ENCODE measurements at regions not wholly inside any gene's neighbourhood (a gene's known extent, or its start where the extent isn't known, plus 50 kb on each side); places are given as distances from the start of the nearest gene placed in this dataset.

- TF ChIP-seq USF2 (IDR thresholded peaks at IDR 0.05; ENCODE audit: low read depth, low read length) (no peak), MAZ (IDR thresholded peaks at IDR 0.05; ENCODE audit: borderline replicate concordance, low read depth, low read length) (no peak), POLR2A (IDR thresholded peaks at IDR 0.05; ENCODE audit: low read depth, low read length) (no peak), NFE2L2 (IDR thresholded peaks at IDR 0.05; ENCODE audit: low read depth, low read length) (peak; percentile 78), MXI1 (IDR thresholded peaks at IDR 0.05; ENCODE audit: borderline replicate concordance, low read depth, low read length) (no peak), CHD1 (IDR thresholded peaks at IDR 0.05; ENCODE audit: low read depth, low read length) (no peak)
- Histone ChIP-seq H2BK20ac (ENCODE audit: low read depth, low read length) (no peak overlapping the region), H3K4me1 (ENCODE audit: control insufficient read depth, insufficient read depth, low read length) (no peaks in the 10 kb centered on the region), H3K23ac (ENCODE audit: low read depth, low read length) (no peak overlapping the region), H3K9me3 (ENCODE audit: control insufficient read depth, insufficient read depth, low read length) (no peaks in the 10 kb centered on the region), H4K5ac (ENCODE audit: low read depth, low read length) (no peak overlapping the region), H2BK5ac (ENCODE audit: low read depth, low read length, poor library complexity, severe bottlenecking) (no peak overlapping the region), H3K4ac (ENCODE audit: low read depth, low read length) (no peak overlapping the region), H4K20me1 (ENCODE audit: insufficient read depth, low read length) (no peaks in the 10 kb centered on the region), H3K36me3 (ENCODE audit: control insufficient read depth, insufficient read depth, low read length) (no peaks in the 10 kb centered on the region), H2AK5ac (ENCODE audit: low read depth, low read length) (no peak overlapping the region), H2BK15ac (ENCODE audit: low read depth, low read length) (no peak overlapping the region), H3K27ac (ENCODE audit: insufficient read depth, low read length) (no peak overlapping the region), H3K9me1 (ENCODE audit: insufficient read depth, low read length) (no peaks in the 10 kb centered on the region), H3K27me3 (ENCODE audit: control insufficient read depth, insufficient read depth, low read length) (no peaks in the 10 kb centered on the region), H2BK120ac (ENCODE audit: low read depth, low read length) (no peak overlapping the region), H3K14ac (replicated peaks; ENCODE audit: low read depth, low read length) (no peak overlapping the region), H2AFZ (replicated peaks; ENCODE audit: low read length, poor library complexity) (no peak overlapping the region), H4K8ac (ENCODE audit: low read depth in 2 of 2, low read length in 2 of 2) (no peak overlapping the region), H2AK9ac (replicated peaks; ENCODE audit: low read depth, low read length, poor library complexity) (no peak overlapping the region), H4K91ac (ENCODE audit: insufficient read depth, low read depth, low read length) (no peak overlapping the region), H3K56ac (ENCODE audit: extremely low read depth, insufficient read depth, low read length) (no peak overlapping the region), H3K4me2 (ENCODE audit: low read depth, low read length) (no peak overlapping the region), H3K9ac (ENCODE audit: low read depth, low read length) (no peak overlapping the region), H3K4me3 (ENCODE audit: insufficient read depth, low read depth, low read length) (no peak overlapping the region), H3K79me1 (ENCODE audit: low read depth in 1 of 2, low read length in 2 of 2) (no peaks in the 10 kb centered on the region), H3K18ac (ENCODE audit: low read depth, low read length) (no peak overlapping the region)
- in situ Hi-C loops (cut with MboI; ENCODE audit: low sequenced_read_pairs): no loop called here
- BruUV-seq (replicated peaks): no TSS peak
- WGBS, 2 experiments (ENCODE audit: extremely low coverage in 2 of 2, insufficient read length in 1 of 2): no CpG with 5 or more reads among the region's 4 CpGs
- intact Hi-C loops (cut with micrococcal nuclease): no loop called here
- ATAC-seq (ENCODE audit: low read depth) (no peak), DNase-seq (no peak)
- ChIA-PET CTCF (no interaction called here), POLR2A (ENCODE audit: unreplicated experiment) (no interaction called here)
- dilution Hi-C loops (cut with HindIII; ENCODE audit: low sequenced_read_pairs, unreplicated experiment): no loop called here
These were observed 132.0 kb upstream of the TP63 start for GRCh38 chr3:189498995-189499704.
